GM10266 (cell line): ENCODE measurements at regions not wholly inside any gene's neighbourhood (a gene's known extent, or its start where the extent isn't known, plus 50 kb on each side); places are given as distances from the start of the nearest gene placed in this dataset.

Experiments used
- DNase-seq: peaks from one replicate; pipeline ENCODE4 v3.0.0; 2012; ENCODE audit errors: extremely low spot score
- TF ChIP-seq, protein P1 (sequence below): IDR thresholded peaks from 2 replicates; pipeline ENCODE4 v1.5.1; 2012; ENCODE audit warnings: mild to moderate bottlenecking, low read depth; ENCODE audit not compliant: control insufficient read depth, insufficient read depth; ENCODE audit errors: missing control alignments

DNA sequence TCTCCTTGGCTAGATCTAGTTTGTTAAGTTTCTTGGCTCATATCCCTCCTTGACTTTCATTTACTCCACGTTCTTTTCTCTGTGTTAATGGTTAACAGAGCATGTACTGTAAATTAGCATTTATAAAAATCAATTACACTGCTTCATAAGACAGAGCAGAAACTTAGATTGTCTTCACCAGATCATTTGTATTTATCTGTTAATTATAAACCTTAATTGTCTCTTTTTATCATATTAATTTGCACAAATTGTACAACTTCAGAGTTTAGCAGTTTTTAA lies 221.2 kb upstream of the EGLN3 start:
- TF ChIP-seq, protein P1, sequence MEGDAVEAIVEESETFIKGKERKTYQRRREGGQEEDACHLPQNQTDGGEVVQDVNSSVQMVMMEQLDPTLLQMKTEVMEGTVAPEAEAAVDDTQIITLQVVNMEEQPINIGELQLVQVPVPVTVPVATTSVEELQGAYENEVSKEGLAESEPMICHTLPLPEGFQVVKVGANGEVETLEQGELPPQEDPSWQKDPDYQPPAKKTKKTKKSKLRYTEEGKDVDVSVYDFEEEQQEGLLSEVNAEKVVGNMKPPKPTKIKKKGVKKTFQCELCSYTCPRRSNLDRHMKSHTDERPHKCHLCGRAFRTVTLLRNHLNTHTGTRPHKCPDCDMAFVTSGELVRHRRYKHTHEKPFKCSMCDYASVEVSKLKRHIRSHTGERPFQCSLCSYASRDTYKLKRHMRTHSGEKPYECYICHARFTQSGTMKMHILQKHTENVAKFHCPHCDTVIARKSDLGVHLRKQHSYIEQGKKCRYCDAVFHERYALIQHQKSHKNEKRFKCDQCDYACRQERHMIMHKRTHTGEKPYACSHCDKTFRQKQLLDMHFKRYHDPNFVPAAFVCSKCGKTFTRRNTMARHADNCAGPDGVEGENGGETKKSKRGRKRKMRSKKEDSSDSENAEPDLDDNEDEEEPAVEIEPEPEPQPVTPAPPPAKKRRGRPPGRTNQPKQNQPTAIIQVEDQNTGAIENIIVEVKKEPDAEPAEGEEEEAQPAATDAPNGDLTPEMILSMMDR, result no peak
- DNase-seq, result no peak

DNA sequence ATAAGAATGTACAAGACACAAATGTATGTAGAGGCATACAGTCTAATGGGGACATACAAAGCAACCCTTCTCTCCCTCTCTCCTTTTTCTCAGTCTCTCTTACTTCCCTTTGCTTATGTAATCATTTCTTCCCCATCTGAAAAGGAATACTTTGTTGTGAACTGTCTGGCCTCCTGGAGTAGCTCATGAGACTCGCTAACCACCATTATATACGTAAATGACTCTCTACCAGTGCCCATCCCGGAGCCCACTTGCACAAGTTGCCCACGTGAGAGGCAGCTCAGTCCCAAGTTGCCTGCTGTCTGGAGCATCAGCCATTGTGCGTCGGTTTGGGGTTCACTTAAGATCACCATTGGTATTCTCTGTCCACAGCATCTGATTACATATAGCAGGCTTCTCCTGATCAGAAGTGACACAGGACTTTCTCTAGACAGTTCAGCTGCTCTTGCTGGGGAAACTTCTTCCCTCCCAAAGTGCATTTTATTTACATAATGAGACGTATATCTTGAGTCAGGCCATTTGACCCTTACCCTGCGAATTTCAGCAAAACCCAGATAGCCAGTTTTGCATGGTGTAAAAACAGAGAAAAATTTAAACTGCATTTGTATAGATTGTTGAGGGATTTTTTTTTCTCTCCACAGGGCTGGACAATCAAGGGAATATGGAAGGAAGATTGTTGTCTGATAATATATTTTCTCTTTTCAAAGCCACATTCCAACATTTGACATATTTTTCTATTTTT lies 220.7 kb upstream of the EGLN3 start:
- TF ChIP-seq, protein P1, result no peak
- no peak for DNase-seq

DNA sequence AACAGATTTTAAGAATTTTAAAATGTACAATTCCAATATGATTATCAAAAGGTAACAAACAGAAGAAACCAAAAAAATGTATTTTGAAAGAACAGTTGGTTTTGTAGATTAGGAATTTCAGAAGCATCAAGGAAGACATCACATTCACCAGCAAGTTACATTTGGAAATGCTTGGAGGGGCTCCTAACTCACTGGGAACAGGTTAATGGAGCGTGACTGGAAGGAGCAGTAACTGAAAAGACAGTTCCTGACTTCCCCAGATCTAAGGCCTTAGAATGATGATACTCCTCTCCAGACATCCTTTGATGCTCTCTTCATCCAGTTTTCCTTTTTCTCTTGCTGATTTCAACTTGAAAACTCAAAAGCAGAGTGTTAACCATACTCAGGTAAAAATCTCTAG lies 220.0 kb upstream of the EGLN3 start:
- TF ChIP-seq, protein P1, result no peak
- no peak for DNase-seq

DNA sequence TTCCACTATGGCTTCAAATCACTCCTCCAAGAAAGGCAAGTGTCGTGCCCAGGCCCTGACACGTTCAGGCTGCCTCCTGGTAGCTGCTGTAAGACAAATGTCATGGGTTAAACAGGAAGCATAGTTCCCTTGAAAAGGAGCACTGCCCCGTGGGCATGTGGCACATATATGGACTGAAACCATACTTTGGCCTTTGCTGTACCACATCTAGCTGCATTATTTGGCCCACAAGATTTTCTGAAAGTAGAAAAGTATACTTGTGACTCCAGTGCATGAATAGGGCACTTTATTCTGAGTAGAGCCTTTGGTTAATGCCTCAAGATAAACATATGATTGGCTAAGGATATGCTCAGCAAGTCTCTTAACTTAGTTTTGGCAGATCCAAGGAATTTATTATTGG lies 218.7 kb upstream of the EGLN3 start:
- DNase-seq, result no peak
- TF ChIP-seq, protein P1, result no peak

DNA sequence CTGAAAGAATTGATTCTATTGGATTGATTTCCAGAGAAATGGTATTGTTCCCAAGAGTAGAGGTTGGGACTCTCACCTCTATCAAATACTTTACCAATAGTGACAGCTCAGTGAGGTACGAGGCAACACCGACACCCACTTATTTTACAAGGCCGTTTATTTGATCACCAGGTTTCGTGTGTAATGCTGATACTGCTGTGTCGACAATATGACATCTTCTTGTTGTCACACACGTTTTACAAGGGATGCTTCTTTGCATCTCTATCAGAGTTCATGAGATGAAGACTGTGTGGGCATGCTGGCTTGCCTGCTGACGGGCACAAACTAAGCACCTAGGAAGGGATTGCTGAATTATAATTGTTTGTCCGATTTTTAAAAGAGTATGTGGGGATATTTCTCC lies 217.8 kb upstream of the EGLN3 start:
- DNase-seq, result no peak
- TF ChIP-seq, protein P1, result no peak

DNA sequence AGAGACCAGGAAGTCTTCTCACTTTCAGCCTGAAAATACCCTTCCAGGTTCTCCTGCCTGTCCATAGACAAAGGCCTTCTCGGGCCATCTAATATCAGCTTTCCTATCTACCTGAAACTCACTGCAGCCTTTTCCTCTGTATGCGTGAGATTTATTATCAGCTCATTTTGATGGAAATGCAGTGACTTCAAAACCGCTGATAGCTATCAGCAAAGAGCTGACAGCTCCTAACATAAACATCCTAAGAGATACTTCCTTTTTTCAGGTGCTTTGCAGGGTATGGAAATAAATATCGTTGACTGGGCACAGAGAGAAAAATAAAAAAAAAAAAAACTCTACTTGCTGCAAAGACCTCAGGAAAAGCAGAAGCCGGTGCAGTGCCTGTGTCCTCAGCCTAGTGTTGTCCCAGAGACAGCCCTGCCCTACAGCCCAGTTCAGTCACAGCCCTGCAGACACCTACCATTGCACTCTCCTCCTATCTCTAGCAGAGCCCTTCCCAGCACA lies 215.0 kb upstream of the EGLN3 start:
- DNase-seq, result no peak
- TF ChIP-seq, protein P1, result no peak

DNA sequence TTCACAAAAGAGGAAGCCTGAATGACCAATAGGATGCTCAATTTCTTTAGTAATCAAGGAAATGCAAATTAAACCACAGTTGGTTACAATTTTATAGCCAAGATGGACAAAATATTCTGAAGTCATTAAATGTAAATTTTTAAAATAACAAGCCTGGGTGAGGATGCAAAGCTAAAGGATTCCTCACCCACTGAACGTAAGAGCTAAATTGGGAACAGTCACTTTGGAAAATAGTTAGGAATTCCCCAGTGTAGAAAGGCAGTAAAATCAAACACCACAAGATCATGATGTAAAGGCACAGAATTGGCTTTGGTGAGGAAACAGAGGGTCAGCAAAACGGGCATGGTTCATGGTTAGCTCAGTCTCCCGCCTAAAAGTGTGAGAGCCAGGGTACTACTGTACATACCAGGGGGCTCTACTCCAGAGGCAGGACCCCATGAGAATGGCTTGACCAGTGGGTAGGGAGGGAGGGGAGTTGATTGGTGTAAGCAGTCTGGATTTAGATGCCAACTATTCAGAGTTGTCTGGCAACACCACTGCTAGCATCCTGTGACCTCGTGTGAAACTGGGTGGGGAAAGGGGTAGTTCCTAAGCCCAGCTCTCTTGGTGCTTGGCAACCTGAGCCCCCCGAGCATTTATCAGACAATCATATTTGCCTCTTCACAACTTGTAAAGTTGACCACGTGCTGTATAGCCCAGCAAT lies 213.4 kb upstream of the EGLN3 start:
- TF ChIP-seq, protein P1, result no peak
- DNase-seq, result no peak
